ENCODE measurements at regions not wholly inside any gene's neighbourhood (a gene's known extent, or its start where the extent isn't known, plus 50 kb on each side); places are given as distances from the start of the nearest gene placed in this dataset.

GRCh38 chr2:133748007-133748700 is 179.9 kb upstream of the NCKAP5 start:
- Histone ChIP-seq H3K36me3 (ENCODE audit: low read depth, missing control alignments) (no peaks in the 10 kb centered on the region), H3K4me3 (no peak overlapping the region), H3K9me3 (no peaks in the 10 kb centered on the region), H3K27me3 (no peaks in the 10 kb centered on the region), H3K27ac (no peak overlapping the region), H3K4me1 (peaks cover 5% of the 10 kb centered on the region)
- intact Hi-C loops (cut with DNase I; ENCODE audit: low total_unique reads): no loop called here
- TF ChIP-seq CTCF (IDR thresholded peaks at IDR 0.05) (no peak), POLR2A (IDR thresholded peaks at IDR 0.05) (no peak)
- 62 to 78% methylated on average over 3 of the region's 3 CpGs for WGBS, 2 donors
- no peak for DNase-seq

- DNase-seq: no peak
- intact Hi-C loops (cut with DNase I; ENCODE audit: low total_unique reads): no loop called here
- no peaks in the 10 kb centered on the region for H3K36me3 ChIP-seq (ENCODE audit: low read depth, missing control alignments)
- H3K4me1 ChIP-seq: peaks cover 17% of the 10 kb centered on the region
- H3K9me3 ChIP-seq: no peaks in the 10 kb centered on the region
- no peak overlapping the region for H3K4me3 ChIP-seq
- no peaks in the 10 kb centered on the region for H3K27me3 ChIP-seq
- 58 to 61% methylated on average over 2 of the region's 2 CpGs for WGBS, 2 donors
- no peak overlapping the region for H3K27ac ChIP-seq
- TF ChIP-seq CTCF (IDR thresholded peaks at IDR 0.05) (no peak), POLR2A (IDR thresholded peaks at IDR 0.05) (no peak)
Observed at GRCh38 chr2:133753665-133754064, 185.4 kb upstream of the NCKAP5 start.

GRCh38 chr2:133755480-133756300 is 187.4 kb upstream of the NCKAP5 start:
- Histone ChIP-seq H3K9me3 (no peaks in the 10 kb centered on the region), H3K36me3 (ENCODE audit: low read depth, missing control alignments) (no peaks in the 10 kb centered on the region), H3K4me1 (peaks cover 14% of the 10 kb centered on the region), H3K4me3 (no peak overlapping the region), H3K27me3 (no peaks in the 10 kb centered on the region), H3K27ac (peak overlapping the region in 1 of 2 donors; percentile 80)
- peak; percentile 63 for DNase-seq
- intact Hi-C loops (cut with DNase I; ENCODE audit: low total_unique reads): no loop called here
- WGBS, 2 donors: 41 to 43% methylated on average over 6 of the region's 6 CpGs
- TF ChIP-seq CTCF (IDR thresholded peaks at IDR 0.05) (no peak), POLR2A (IDR thresholded peaks at IDR 0.05) (no peak)

GRCh38 chr2:133756833-133757232 is 188.6 kb upstream of the NCKAP5 start:
- Histone ChIP-seq H3K27ac (peak overlapping the region in 1 of 2 donors; percentile 80), H3K36me3 (ENCODE audit: low read depth, missing control alignments) (no peaks in the 10 kb centered on the region), H3K9me3 (no peaks in the 10 kb centered on the region), H3K27me3 (no peaks in the 10 kb centered on the region), H3K4me3 (no peak overlapping the region), H3K4me1 (peaks cover 12% of the 10 kb centered on the region)
- WGBS, 2 donors: 46 to 49% methylated on average over 1 of the region's 1 CpG
- DNase-seq: no peak
- intact Hi-C loops (cut with DNase I; ENCODE audit: low total_unique reads): no loop called here
- TF ChIP-seq POLR2A (IDR thresholded peaks at IDR 0.05) (no peak), CTCF (IDR thresholded peaks at IDR 0.05) (no peak)
